Endodermal cell (in vitro differentiated cells): ENCODE measurements at regions not wholly inside any gene's neighbourhood (a gene's known extent, or its start where the extent isn't known, plus 50 kb on each side); places are given as distances from the start of the nearest gene placed in this dataset.

ENCODE experiments used
- DNase-seq: peaks from one replicate; pipeline ENCODE4 v3.0.0-alpha.2; 2017
- H3K27ac ChIP-seq: 2 replicates; pipeline ENCODE4 v1.5.1; 2013; ENCODE audit warnings: mild to moderate bottlenecking, low read depth, low read length, moderate library complexity
- H3K27me3 ChIP-seq: 2 replicates; pipeline ENCODE4 v1.6.1; 2013; ENCODE audit warnings: mild to moderate bottlenecking, low read length, moderate library complexity; ENCODE audit not compliant: insufficient read depth, control insufficient read depth, poor library complexity, severe bottlenecking
- H3K36me3 ChIP-seq: 2 replicates; pipeline ENCODE4 v1.7.0; 2013; ENCODE audit warnings: mild to moderate bottlenecking, low read length, moderate library complexity; ENCODE audit not compliant: control insufficient read depth, insufficient read depth
- H3K4me1 ChIP-seq: one replicate; pipeline ENCODE4 v1.7.0; 2013; ENCODE audit warnings: low read length; ENCODE audit not compliant: control insufficient read depth, insufficient read depth
- H3K4me3 ChIP-seq: 2 replicates; pipeline ENCODE4 v1.5.1; 2013; ENCODE audit warnings: mild to moderate bottlenecking, low read length, moderate library complexity
- H3K9ac ChIP-seq: 2 replicates; pipeline ENCODE4 v1.6.1; 2013; ENCODE audit warnings: mild to moderate bottlenecking, low read length, moderate library complexity; ENCODE audit not compliant: poor library complexity, severe bottlenecking; ENCODE audit errors: extremely low read depth
- H3K9me3 ChIP-seq: 2 replicates; pipeline ENCODE4 v1.6.1; 2013; ENCODE audit warnings: mild to moderate bottlenecking, low read length, moderate library complexity; ENCODE audit not compliant: control insufficient read depth
- H3K27ac Mint-ChIP-seq: 2 replicates; pipeline ENCODE4 v1.8.0; 2020; ENCODE audit warnings: mixed read lengths
- H3K27me3 Mint-ChIP-seq: 2 replicates; pipeline ENCODE4 v1.8.0; 2021; ENCODE audit warnings: mild to moderate bottlenecking, mixed read lengths; ENCODE audit not compliant: insufficient read depth
- H3K36me3 Mint-ChIP-seq: 2 replicates; pipeline ENCODE4 v1.8.0; 2020; ENCODE audit warnings: low read depth, mixed read lengths
- H3K4me1 Mint-ChIP-seq: 2 replicates; pipeline ENCODE4 v1.8.0; 2020; ENCODE audit warnings: mixed read lengths
- H3K4me3 Mint-ChIP-seq: 2 replicates; pipeline ENCODE4 v1.8.0; 2020; ENCODE audit warnings: mild to moderate bottlenecking, moderate library complexity, mixed read lengths
- H3K9me3 Mint-ChIP-seq: 2 replicates; pipeline ENCODE4 v1.8.0; 2020; ENCODE audit warnings: mild to moderate bottlenecking, mixed read lengths
- CTCF ChIP-seq: fragments of 200-600 bp; sonication (generic); conservative IDR thresholded peaks from 2 replicates; pipeline ENCODE4 v1.5.0; 2021; ENCODE audit warnings: antibody characterized with exemption, mild to moderate bottlenecking
- WGBS, 2 experiments: methylation state at CpG; one replicate each; pipeline versions ENCODE4 v1.1.5 to v1.1.7; 2013; ENCODE audit warnings: missing lambda C conversion rate in 2 of 2, mixed read lengths in 1 of 2; ENCODE audit not compliant: insufficient coverage in 1 of 2, insufficient read length in 1 of 2; 5-methylcytosine and 5-hydroxymethylcytosine counted together

GRCh38 chr2:42890791-42891355 lies 98.5 kb upstream of the HAAO start:
- no peak overlapping the region for H3K27ac ChIP-seq
- Mint-ChIP-seq H3K4me3 (no peak overlapping the region), H3K4me1 (peaks cover 15% of the 10 kb centered on the region), H3K27ac (no peak overlapping the region), H3K36me3 (peaks cover 4% of the 10 kb centered on the region), H3K27me3 (peaks cover 2% of the 10 kb centered on the region), H3K9me3 (peaks cover 34% of the 10 kb centered on the region)
- H3K36me3 ChIP-seq: no peaks in the 10 kb centered on the region
- no peak overlapping the region for H3K9ac ChIP-seq
- peak; percentile 2 for DNase-seq
- peak overlapping the region; percentile 69 for H3K4me3 ChIP-seq
- H3K4me1 ChIP-seq: peaks cover 3% of the 10 kb centered on the region
- H3K27me3 ChIP-seq: no peaks in the 10 kb centered on the region
- H3K9me3 ChIP-seq: peaks cover 28% of the 10 kb centered on the region
- WGBS, 2 experiments: 97 to 98% methylated on average over 4 to 9 of the region's 9 CpGs
- TF ChIP-seq CTCF: no peak

GRCh38 chr2:42888321-42889245 lies 96.2 kb upstream of the HAAO start:
- peak; percentile 6 for DNase-seq
- H3K27ac ChIP-seq: no peak overlapping the region
- Mint-ChIP-seq H3K27me3 (peaks cover 2% of the 10 kb centered on the region), H3K4me3 (no peak overlapping the region), H3K4me1 (peaks cover 5% of the 10 kb centered on the region), H3K36me3 (peaks cover 4% of the 10 kb centered on the region), H3K27ac (no peak overlapping the region), H3K9me3 (peaks cover 34% of the 10 kb centered on the region)
- H3K36me3 ChIP-seq: no peaks in the 10 kb centered on the region
- H3K9me3 ChIP-seq: peaks cover 28% of the 10 kb centered on the region
- TF ChIP-seq CTCF: no peak
- H3K4me1 ChIP-seq: no peaks in the 10 kb centered on the region
- 87 to 95% methylated on average over 5 of the region's 5 CpGs for WGBS, 2 experiments
- H3K4me3 ChIP-seq: no peak overlapping the region
- H3K9ac ChIP-seq: no peak overlapping the region
- no peaks in the 10 kb centered on the region for H3K27me3 ChIP-seq

- peaks cover 2% of the 10 kb centered on the region for H3K27me3 Mint-ChIP-seq
- no peak overlapping the region for H3K4me3 ChIP-seq
- H3K4me1 ChIP-seq: no peaks in the 10 kb centered on the region
- peak; percentile 9 for DNase-seq
- H3K27me3 ChIP-seq: no peaks in the 10 kb centered on the region
- H3K9ac ChIP-seq: no peak overlapping the region
- H3K9me3 ChIP-seq: peaks cover 28% of the 10 kb centered on the region
- no peak for TF ChIP-seq CTCF
- no peak overlapping the region for H3K27ac ChIP-seq
- H3K36me3 Mint-ChIP-seq: peaks cover 4% of the 10 kb centered on the region
- WGBS, 2 experiments: 94 to 99% methylated on average over 6 to 7 of the region's 7 CpGs
- no peaks in the 10 kb centered on the region for H3K36me3 ChIP-seq
- H3K9me3 Mint-ChIP-seq: peaks cover 32% of the 10 kb centered on the region
- H3K4me3 Mint-ChIP-seq: no peak overlapping the region
- no peak overlapping the region for H3K27ac Mint-ChIP-seq
- peaks cover 3% of the 10 kb centered on the region for H3K4me1 Mint-ChIP-seq
Observed at GRCh38 chr2:42886921-42887320, 94.5 kb upstream of the HAAO start.
